ENCODE measurements at regions not wholly inside any gene's neighbourhood (a gene's known extent, or its start where the extent isn't known, plus 50 kb on each side); places are given as distances from the start of the nearest gene placed in this dataset.

- TF ChIP-seq ETS1 (IDR thresholded peaks at IDR 0.05) (no peak), ZNF114 (CRISPR knock-in tag; IDR thresholded peaks at IDR 0.05) (no peak), EZH2 (IDR thresholded peaks at IDR 0.05; ENCODE audit: low read depth, unreplicated experiment) (no peak)
Observed at GRCh38 chrX:5702890-5703289, 525.8 kb downstream of the NLGN4X start (continued).

GRCh38 chrX:5695971-5696370 lies 532.7 kb downstream of the NLGN4X start:
- DNase-seq (ENCODE audit: low spot score) (no peak), ATAC-seq (no peak)
- H3K4me2 ChIP-seq = no peak overlapping the region
- peaks cover 12% of the 10 kb centered on the region; the same call in 1 of the 2 replicates for H3K4me1 ChIP-seq (ENCODE audit: insufficient read depth)
- H3K27me3 ChIP-seq (ENCODE audit: insufficient read depth) = no peaks in the 10 kb centered on the region
- Mint-ChIP-seq H3K4me3 (no peak overlapping the region), H3K27ac (no peak overlapping the region), H3K4me1 (peaks cover 6% of the 10 kb centered on the region; the same call in 2 of the 3 replicates), H3K36me3 (ENCODE audit: low read depth) (no peaks in the 10 kb centered on the region), H3K9me3 (no peaks in the 10 kb centered on the region), H3K27me3 (ENCODE audit: insufficient read depth, low read depth, poor library complexity) (peaks cover 2% of the 10 kb centered on the region)
- H3K36me3 ChIP-seq (ENCODE audit: insufficient read depth) = no peaks in the 10 kb centered on the region
- H2AFZ ChIP-seq = no peak overlapping the region
- H3K79me2 ChIP-seq (replicated peaks; ENCODE audit: insufficient read depth) = no peaks in the 10 kb centered on the region
- H3K9me2 ChIP-seq (ENCODE audit: insufficient read depth) = no peaks in the 10 kb centered on the region
- no peak overlapping the region for H3K27ac ChIP-seq (ENCODE audit: low read depth)
- TF ChIP-seq EZH2 (IDR thresholded peaks at IDR 0.05; ENCODE audit: low read depth, unreplicated experiment) (no peak), STAT1 (IDR thresholded peaks at IDR 0.05; ENCODE audit: unreplicated experiment) (no peak)
- no peak overlapping the region for H3K4me3 ChIP-seq
- no peaks in the 10 kb centered on the region for H3F3A ChIP-seq (replicated peaks; ENCODE audit: low read depth)
- no peaks in the 10 kb centered on the region for H4K20me1 ChIP-seq (replicated peaks; ENCODE audit: insufficient read depth)

GRCh38 chrX:5683996-5684395 lies 544.7 kb downstream of the NLGN4X start:
- Histone ChIP-seq H3K4me1 (ENCODE audit: insufficient read depth) (no peaks in the 10 kb centered on the region), H3K4me3 (no peak overlapping the region), H3K27ac (ENCODE audit: low read depth) (no peak overlapping the region), H4K20me1 (replicated peaks; ENCODE audit: insufficient read depth) (no peaks in the 10 kb centered on the region), H2AFZ (no peak overlapping the region), H3K36me3 (ENCODE audit: insufficient read depth) (no peaks in the 10 kb centered on the region), H3K27me3 (ENCODE audit: insufficient read depth) (no peaks in the 10 kb centered on the region), H3K9me2 (ENCODE audit: insufficient read depth) (no peaks in the 10 kb centered on the region), H3F3A (replicated peaks; ENCODE audit: low read depth) (no peaks in the 10 kb centered on the region), H3K4me2 (no peak overlapping the region), H3K79me2 (replicated peaks; ENCODE audit: insufficient read depth) (no peaks in the 10 kb centered on the region)
- Mint-ChIP-seq H3K27me3 (ENCODE audit: insufficient read depth, low read depth, poor library complexity) (no peaks in the 10 kb centered on the region), H3K4me3 (no peak overlapping the region), H3K27ac (no peak overlapping the region), H3K4me1 (no peaks in the 10 kb centered on the region), H3K9me3 (no peaks in the 10 kb centered on the region), H3K36me3 (ENCODE audit: low read depth) (no peaks in the 10 kb centered on the region)
- ATAC-seq = no peak
- TF ChIP-seq ZNF331 (CRISPR knock-in tag; IDR thresholded peaks at IDR 0.05; ENCODE audit: low read depth) = no peak
- no peak for TF ChIP-seq POLR2AphosphoS5 (IDR thresholded peaks at IDR 0.05; ENCODE audit: low read depth)
- TF ChIP-seq REST (IDR thresholded peaks at IDR 0.05; ENCODE audit: unreplicated experiment) = no peak
- TF ChIP-seq JUNB (IDR thresholded peaks at IDR 0.05; ENCODE audit: unreplicated experiment) = no peak
- TF ChIP-seq NANOG (IDR thresholded peaks at IDR 0.05; ENCODE audit: borderline replicate concordance) = no peak
- no peak for TF ChIP-seq CTCF (conservative IDR thresholded peaks at IDR 0.05; ENCODE audit: low read depth in 2 of 2)
- no peak for DNase-seq (ENCODE audit: low spot score)
